ENCODE measurements at regions not wholly inside any gene's neighbourhood (a gene's known extent, or its start where the extent isn't known, plus 50 kb on each side); places are given as distances from the start of the nearest gene placed in this dataset.
"Not testable (repeated sequence)": the region's sequence is repeated elsewhere in the genome, so short reads cannot be mapped to it uniquely, and the experiment has no call there.

DNA sequence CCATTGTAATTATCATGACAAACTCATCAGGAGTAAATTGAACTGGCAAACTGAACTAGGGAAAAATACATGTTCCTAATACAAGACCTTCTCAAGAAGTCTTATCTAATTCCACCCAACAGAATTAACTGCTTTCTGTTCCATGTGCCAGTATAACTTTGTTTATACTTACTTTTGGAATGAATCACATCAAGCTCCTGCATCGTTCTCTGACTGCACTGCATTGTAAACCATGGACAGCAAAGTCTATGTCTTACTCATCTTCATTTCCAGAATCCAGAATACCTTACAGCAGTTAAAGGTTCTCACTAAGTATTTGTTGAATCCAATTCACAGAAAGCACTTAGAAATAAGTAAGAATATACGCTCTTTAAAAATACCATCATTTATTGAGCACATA is 102.8 kb downstream of the PLK2 start:
- no peak for DNase-seq

DNA sequence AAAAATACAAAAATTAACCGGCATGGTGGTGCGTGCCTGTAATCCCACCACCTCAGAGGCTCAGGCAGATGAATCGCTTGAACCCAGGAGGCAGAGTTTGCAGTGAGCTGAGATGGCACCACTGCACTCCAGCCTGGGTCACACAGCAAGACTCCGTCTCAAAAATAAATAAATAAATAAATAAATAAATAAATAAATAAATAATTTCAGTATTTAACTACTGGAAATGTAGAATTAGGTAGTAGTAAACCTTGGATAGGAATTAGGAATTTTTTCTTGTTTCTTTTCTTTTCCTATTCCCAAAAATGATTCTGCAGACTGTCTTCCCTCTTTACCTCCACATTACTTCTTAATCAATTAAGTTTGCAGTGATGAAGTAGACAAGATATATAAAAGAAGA is 103.2 kb downstream of the PLK2 start:
- no peak for DNase-seq

DNA sequence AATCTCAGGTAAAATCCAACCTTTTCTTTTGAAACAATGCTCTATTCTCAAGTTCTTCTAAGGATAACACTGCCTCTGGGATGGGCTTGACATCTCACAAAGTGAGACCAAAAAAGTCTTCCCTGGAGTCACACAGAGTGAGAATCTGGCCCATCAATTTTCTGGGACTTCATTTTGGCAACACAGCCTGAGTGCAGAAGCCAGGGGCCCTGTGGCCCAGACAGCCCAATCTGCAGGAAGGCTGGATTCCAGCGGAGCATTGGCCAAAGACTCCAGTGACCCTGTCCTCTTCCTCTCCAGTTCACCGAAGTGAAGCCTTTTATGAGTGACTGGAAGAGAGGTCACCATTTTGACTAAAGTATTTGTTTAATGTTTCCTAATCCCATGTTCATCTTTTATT is 105.1 kb downstream of the PLK2 start:
- DNase-seq, result no peak

DNA sequence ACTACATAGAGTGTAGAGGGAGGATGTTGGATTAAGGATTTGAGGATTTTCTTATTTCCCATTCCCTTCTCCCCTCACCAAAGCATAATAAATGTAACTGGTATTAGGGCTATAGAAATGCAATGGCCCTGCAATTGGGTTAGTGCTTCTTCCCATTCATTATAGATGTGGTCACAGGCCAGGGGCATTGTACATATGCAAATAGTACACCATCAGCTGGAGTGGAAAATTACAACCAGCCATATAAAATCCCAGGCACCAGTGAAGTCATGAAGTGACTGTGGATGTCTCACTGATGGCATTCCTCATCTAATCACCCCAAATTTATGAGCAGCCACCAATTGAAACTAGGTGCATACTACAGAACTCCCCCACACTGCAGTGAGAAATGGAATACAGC is 105.9 kb downstream of the PLK2 start:
- DNase-seq, result no peak

DNA sequence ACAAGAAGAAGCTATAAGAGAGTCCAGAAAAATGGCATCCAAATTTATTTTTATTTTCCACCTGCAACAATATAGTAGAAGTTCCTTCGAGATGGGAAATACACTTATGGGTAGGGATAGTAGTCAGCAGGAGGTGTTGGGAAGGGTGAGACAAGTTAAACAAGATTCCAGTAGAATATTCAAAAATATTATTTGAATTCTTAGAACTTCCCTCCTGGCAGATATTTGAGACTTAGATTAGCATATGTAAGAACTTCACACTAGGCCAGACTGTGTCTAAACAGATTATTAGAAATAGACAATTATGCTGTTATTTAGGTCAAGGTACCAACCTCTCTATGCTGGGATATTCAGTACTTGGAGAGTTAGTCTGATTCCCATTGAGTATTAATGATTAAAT is 108.7 kb downstream of the PLK2 start:
- DNase-seq, result no peak

DNA sequence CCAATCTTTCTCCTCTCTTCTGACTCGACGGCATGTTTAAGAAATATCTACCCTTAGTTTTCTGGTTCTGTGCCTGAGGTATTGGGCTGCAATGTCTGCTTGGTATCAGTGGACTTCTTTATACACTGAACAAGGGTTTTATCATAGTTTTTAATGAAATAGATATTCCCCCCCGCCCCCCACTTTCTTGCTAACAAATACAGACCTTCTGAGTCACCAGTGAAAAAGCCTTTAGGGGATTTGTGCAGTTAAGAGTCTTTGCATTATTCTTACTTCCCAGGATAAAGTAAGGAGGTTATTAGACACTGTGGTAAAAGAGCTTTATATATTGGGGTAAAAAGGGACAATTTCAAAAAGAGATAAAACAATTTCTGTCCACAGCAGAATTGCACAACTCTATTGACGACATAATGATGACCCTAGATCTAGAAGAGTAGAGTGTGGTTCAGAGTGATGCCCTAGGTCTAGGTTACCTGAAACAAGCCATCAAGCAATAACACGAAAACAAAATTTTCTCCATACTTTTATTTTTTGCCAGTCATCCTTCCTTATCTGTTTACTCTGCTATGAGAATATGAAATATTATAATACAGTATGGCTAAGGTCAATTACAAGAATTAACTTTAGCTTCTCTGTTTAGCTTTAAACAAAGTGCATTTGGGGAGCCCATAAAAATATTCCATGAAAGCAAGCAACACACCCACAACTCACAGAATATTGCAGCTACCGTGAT is 110.7 kb downstream of the PLK2 start:
- no peak for DNase-seq

DNA sequence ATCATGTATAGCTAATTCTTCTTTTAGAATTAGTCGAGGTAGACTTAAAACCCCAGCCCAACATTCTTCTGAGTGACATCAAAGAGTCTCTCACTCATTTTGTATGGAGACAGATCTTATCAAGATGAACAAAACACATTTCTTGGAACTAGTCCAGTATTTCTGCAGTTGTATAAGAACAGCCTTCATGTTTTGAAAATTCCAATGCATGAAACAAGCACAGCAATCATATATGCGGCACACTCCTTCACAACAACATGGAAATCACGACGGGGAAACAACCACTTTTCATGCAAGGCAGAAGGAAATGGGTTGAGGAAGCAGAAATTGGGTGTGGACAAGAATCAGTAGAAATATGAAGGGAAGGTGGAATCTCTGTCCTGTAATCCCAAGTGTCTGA is 113.8 kb downstream of the PLK2 start:
- DNase-seq, result no peak

DNA sequence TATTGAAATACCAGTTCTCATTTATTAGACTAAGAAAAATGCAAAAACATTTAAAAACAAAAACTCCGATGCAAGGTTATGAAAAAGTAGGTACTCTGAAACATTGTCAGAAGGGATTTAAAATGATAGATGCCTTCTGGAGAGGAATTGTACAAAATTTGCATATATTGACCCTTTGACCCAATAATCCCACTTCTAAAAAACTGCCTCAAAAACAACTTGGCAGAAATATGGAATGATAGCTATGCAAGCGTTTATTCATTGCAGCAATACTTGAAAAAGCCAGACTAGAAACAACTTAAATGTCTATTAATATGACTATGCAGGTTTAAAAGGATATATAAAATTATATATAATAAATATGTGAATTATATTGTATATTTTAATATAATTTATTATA is 118.4 kb downstream of the PLK2 start:
- DNase-seq, result no peak

DNA sequence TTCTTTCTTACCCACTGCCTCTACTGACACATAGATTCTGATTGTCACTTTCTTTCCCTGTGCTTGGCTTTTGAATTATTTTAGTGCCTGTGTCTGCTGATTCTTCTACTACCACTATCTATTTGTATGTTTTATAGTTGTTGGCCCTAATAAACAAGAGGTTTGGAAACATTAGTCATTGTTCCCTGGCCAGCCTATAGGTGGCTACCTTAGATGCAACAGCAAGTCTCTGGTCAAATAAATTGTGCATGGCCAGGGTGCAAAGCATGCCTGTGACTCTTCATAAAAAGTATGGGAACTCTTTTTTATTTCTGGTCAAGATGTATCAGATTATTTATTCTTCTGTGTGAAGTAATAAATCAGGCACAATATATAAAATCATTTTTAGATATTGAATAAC is 124.4 kb downstream of the PLK2 start:
- DNase-seq, result no peak

DNA sequence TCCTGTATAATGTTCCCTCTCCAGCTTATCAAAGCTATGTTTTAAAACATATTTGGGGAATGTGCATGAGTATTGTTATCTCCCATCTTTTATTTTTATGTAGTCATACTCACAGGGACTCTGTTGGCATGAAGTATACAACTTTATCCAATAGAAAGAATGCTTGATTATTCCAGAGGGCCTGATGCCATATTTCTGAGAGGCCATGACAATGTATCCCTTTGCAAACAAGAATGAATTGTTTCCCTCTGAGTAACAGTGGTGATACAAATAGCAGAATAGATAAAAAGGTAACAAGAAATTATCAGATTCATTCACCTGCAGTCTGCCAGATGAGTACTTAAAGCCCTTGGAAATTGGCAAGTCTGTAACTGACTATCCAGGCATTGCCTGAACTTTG is 125.9 kb downstream of the PLK2 start:
- no peak for DNase-seq

DNA sequence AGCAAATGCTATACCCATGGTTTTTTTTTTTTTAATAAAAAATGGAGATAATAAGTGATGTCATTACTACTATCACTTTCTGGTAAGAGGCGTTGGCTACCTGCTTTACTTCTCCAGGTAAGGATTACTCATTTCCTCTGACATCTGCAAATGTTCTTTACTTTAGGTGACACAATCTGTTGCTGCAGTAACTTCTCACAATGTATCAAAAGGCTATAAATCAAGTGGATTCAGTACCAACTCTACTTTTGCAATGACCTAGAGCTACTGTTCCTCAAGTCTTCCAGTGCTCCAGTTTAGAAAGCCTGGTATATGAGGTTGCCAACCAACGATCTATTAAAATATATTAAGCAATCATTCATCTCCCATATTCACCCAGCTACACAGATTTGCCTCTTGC is 129.1 kb downstream of the PLK2 start:
- no peak for DNase-seq

DNA sequence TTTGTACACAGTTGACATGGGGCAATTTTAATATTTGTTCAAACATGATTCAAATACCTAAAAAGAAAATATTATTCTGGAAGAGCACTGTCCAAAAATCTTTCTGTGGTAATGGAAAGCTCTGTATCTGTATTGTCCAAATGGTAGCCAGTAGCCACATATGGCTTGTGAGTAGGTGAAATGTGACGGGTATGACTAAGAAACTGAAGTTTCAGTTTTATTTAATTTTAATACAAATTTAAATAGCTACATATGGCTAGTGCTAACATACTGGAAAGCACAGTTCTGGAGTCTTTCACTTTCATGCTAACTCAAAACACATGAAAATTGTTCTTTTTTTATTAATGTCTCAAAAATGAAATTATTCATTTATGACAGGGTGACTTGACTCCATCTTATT is 132.6 kb downstream of the PLK2 start:
- no peak for DNase-seq

DNA sequence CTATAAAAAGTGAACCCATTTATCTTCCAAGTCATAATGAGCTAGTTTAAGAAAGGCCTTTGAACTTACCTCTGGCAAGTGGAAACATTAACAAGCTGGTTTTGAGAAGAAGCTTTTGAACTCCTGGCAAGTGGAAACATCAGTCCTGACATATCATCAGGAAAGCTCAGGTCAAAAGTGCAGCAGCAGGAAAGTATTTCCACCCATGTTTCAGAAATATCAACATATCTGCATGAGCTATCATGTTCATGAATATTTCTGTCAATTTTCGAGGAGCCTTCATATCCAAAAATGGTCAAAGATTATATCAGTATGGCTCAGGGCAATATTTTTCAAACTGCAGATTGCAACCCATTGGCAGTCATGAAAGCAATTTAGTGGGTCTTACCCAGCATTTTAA is 133.9 kb downstream of the PLK2 start:
- DNase-seq, result no peak

DNA sequence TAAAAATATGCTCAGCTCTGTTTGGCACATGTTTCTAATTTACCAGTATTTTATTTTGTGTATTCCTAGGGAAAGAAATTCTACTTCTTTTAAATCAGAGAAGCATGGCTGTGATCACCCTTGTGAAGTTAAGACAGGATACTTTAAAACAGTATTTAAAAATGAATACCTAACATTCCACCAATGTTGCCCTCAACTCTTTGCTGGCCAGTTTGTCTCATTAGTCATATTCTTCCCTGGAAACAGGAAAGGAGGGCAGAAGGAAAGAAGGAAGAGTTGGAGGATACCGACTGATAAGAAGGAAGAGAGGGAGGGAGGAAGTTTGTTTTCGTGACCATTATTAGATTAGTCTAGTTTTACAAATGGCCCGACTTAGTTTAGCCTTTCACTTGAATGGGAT is 137.4 kb downstream of the PLK2 start:
- no peak for DNase-seq

DNA sequence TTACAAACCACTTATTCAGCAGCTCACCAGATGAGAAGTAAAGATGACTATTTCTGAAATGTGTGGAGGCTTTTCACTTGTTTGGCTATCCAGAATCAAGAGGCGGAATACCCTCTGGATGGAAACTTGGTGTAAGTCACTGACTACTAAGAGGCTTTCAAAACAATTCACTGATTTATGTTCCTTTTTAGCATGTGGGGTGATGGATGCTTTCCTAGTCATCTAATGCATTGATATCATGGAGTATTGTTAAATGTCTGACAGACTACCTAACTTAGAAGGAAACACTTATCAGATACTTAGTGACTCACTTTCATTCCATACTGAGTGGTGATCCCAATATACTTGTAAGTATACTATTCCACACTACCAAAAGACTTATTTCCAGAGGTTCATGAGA is 141.4 kb downstream of the PLK2 start:
- DNase-seq, result no peak

DNA sequence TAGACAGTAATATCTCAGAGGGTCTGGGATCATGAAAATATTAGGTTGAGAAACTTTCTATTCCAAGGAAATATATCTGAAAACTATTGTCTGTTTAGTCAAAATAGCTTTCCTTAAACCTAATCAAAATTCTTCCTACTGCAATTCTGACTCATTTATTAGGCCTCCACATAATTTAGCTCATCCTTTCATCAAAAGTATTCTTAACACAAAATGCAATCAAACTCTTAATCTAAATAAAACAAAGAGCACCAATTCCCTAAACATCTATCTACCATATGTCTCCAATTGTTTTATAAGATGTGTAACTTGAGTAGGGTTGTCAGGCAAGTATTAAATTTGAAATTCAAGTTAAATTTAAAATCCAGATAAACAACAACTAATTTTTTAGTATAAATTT is 142.1 kb downstream of the PLK2 start:
- no peak for DNase-seq

DNA sequence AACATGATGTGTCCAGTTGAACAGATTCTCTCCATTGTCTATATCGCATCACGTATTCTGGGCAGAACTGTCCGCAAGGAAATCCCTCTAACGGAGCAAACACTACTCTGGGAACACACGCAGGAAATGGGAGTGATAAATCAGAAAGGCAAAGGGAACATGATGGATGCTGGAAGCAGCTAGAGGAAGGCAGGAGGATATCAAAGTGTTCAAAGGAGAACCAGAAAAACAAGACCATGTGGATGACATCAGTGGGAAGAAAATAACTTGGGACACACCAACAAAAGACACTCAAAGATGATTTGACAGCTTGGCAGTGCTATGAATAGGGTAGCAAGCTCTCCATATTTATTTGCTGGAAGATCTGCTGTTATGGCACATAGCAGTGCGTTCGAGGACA is 142.9 kb downstream of the PLK2 start:
- no peak for DNase-seq

DNA sequence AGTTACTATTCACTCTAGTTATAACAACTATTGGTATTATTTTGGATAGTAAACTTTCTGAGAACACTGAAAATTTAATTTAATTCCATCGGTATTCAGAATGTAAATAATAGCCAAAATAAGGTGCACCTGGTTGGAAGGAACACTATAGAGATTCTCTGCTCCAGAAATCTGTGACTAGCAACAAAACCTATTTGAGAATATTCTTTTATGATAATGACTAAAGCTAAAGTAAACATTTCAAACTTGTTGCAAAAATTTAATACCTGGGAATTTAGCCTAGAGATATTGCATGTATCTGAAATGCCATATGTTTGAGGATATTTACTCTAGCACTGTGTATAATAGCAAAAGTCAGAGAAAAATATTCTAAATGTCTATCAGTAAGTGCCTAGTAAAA is 144.1 kb downstream of the PLK2 start:
- DNase-seq, result no peak

DNA sequence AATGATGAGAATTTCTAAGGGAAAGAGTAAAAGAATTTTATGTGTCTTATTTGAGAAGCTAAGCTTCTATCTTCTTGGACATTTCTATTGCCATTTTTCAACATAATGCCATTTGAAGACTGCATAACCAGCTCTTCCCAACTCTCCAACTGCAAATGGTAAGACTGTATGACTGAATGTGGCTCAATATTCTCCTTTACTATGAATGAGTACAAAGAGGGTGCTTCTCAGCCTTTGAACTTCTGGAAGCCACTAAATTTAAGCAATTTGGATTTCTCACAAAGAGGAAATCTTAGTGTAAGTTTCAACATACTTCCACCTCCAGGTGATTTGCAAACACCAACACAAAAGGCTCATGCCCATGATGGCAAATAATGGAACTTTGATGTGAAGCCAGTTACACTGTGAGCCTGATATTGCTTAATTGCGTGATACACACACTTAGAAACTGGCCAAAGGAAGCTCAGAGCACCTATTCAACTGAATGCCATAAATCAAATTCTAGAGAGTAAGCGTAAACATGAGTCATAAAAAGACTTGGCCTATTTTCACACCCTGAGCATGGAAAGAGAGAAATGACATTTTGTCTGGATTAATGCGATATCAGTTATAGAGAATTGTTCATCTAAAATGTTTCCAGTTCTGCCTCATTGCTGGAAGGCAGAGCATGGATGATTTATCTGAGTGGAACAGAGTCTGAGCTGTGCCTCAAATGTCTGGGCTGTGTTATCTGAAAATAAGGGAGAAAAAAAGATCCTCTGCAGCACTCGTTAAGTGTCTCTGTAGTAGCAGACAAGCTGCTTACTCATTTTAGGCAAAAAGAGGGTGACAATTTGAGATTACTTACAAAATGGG is 145.3 kb downstream of the PLK2 start:
- DNase-seq, result no peak

DNA sequence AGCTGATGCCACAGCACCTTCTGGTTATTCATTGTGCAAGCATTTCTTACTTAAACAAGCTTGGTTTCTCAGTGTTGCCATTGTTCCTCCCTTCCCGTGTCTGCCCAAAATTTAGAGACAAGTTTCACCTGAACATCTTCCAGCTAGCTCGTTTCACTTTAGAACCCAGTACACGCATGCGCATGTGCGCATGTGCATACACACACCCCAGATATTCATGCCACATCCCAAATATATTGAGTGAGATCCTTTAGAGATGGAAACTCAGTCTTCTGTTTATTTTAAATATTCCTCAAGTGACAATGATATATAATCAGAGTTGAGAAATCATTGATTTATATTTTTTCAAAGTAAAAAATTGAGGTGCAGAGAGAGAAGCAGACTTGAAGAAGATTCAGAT is 147.6 kb downstream of the PLK2 start:
- DNase-seq, result no peak

DNA sequence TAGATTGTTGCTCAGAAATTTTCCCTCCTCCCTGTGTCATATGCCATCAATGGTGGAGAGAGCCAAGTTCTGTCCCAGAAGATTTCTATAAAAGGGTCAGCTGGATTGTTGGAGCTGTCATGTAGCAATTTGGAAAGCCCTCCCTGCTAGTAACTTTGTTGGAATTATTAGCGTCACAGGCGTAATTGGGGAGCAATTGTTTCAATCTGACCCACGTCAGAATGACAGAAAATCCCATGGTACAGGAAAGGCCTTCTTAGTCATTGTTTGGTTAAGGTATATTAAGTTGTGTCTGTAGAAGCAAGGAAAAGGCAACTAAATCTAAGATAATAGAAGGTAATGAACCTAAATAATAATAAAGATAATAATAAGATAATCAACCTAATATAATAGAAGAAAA is 148.4 kb downstream of the PLK2 start:
- no peak for DNase-seq

DNA sequence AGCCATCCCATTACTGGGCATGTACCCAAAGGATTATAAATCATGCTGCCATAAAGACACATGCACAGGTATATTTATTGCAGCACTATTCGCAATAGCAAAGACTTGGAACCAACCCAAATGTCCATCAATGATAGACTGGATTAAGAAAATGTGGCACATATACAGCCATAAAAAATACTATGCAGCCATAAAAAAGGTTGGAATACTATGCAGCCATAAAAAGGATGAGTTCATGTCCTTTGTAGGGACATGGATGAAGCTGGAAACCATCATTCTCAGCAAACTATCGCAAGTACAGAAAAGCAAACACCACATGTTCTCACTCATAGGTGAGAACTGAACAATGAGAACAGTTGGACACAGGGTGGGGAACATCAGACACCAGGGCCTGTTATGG is 151.5 kb downstream of the PLK2 start:
- DNase-seq, result not testable (repeated sequence)

DNA sequence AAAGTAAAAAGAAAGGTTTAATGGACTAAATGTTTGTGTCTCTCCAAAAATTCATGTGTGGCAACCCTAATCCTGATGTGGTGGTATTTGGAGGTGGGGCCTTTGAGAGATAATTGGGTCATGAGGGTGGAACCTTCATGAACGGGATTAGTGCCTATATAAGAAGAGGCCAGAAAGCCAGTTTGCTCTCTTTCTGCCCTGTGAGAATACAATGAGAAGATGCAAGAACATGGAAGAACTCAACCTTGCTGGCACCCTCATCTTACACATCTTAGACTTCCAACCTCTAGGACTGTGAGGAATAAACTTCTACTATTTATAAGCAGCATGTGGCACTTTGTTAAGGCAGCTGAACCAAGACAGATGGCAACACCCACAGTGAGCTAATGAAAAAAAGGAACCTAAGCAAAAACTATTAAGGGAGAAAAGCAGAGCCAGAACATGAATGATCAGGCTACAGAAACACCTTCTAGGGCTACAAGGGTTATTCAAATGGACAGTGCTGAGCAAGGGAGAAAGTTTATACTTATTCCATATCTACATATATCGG is 159.5 kb downstream of the PLK2 start:
- no peak for DNase-seq

DNA sequence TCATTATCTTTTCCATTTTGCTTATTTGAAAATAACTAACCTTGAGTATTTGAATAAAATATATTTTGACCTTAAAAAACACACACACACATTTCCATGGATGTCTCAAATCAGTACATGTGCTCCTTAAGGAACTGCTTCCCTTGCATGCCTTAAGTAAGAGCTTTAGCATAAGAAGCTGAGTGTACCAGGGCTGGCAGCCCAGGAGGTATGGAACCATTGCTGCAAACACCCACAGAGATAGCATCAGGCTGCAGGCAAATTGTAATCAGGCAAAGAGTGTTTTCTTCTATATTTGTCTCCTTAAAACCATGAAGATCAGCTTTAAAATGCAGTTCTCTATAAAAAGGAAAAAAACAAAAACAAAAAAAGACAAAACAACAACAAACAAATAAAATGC is 160.6 kb downstream of the PLK2 start:
- no peak for DNase-seq

Data from NCI-H524 treated with DMSO at 0.1 percent for 48 hours (cell line).